Activated T-helper 17 cell treated with anti-CD3 and anti-CD28 coated beads, Interleukin-2, amount 50 U/mL, for 72 hours (primary cell): ENCODE measurements at regions not wholly inside any gene's neighbourhood (a gene's known extent, or its start where the extent isn't known, plus 50 kb on each side); places are given as distances from the start of the nearest gene placed in this dataset.
"Not testable (repeated sequence)": the region's sequence is repeated elsewhere in the genome, so short reads cannot be mapped to it uniquely, and the experiment has no call there.

Experiments used
- ATAC-seq: fragments of 150-1000 bp; cut with Tn5 transposase; replicated peaks from 2 replicates; pipeline ENCODE4 v1.10.0; 2021; ENCODE audit warnings: mild to moderate bottlenecking, moderate library complexity
- H3K27ac Mint-ChIP-seq: one replicate; pipeline ENCODE4 v1.8.0; 2022; ENCODE audit warnings: mixed read lengths
- H3K27me3 Mint-ChIP-seq: one replicate; pipeline ENCODE4 v1.8.0; 2022; ENCODE audit warnings: mixed read lengths
- H3K36me3 Mint-ChIP-seq: one replicate; pipeline ENCODE4 v1.8.0; 2022; ENCODE audit warnings: low read depth, mild to moderate bottlenecking, mixed read lengths
- H3K4me1 Mint-ChIP-seq: one replicate; pipeline ENCODE4 v1.8.0; 2022; ENCODE audit warnings: mixed read lengths
- H3K4me3 Mint-ChIP-seq: one replicate; pipeline ENCODE4 v1.8.0; 2022; ENCODE audit warnings: mild to moderate bottlenecking, mixed read lengths
- H3K9me3 Mint-ChIP-seq: one replicate; pipeline ENCODE4 v1.8.0; 2022; ENCODE audit warnings: mixed read lengths

- Mint-ChIP-seq H3K4me3 (no peak overlapping the region), H3K27me3 (no peaks in the 10 kb centered on the region), H3K27ac (no peak overlapping the region), H3K36me3 (no peaks in the 10 kb centered on the region), H3K4me1 (peaks cover 5% of the 10 kb centered on the region), H3K9me3 (peaks cover 5% of the 10 kb centered on the region)
- ATAC-seq: no peak
Measured at GRCh38 chr4:152190907-152191306, 345.0 kb downstream of the FBXW7 start.

GRCh38 chr4:152189451-152190179 lies 346.3 kb downstream of the FBXW7 start:
- Mint-ChIP-seq H3K9me3 (no peaks in the 10 kb centered on the region), H3K27ac (peak overlapping the region; percentile 32), H3K27me3 (no peaks in the 10 kb centered on the region), H3K4me1 (peaks cover 5% of the 10 kb centered on the region), H3K36me3 (no peaks in the 10 kb centered on the region), H3K4me3 (no peak overlapping the region)
- no peak for ATAC-seq

- Mint-ChIP-seq H3K27ac (no peak overlapping the region), H3K4me3 (no peak overlapping the region), H3K36me3 (no peaks in the 10 kb centered on the region), H3K9me3 (no peaks in the 10 kb centered on the region), H3K27me3 (no peaks in the 10 kb centered on the region), H3K4me1 (peaks cover 6% of the 10 kb centered on the region)
- ATAC-seq: no peak
Measured at GRCh38 chr4:152188801-152189200, 347.1 kb downstream of the FBXW7 start.

DNA sequence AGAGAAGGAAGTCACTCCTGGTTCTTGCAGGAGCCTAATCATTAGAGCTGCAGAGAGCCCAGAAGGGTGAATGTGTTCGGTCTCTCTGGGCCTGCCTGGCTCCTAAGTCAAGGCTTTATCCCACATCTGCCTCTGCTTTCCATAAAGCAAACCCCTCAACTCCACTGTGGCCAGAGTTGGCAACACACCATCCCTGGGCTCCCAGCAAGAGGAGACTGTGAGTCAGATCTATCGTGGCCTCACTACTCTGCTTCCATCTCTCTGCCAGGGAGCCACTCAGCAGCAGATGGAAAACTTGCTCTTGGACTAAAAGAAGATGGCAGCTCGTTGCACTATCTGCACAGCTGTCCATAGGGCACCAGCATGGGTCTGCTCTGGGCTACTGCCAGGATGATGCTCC lies 348.2 kb downstream of the FBXW7 start:
- peaks cover 9% of the 10 kb centered on the region for H3K4me1 Mint-ChIP-seq
- no peaks in the 10 kb centered on the region for H3K36me3 Mint-ChIP-seq
- no peaks in the 10 kb centered on the region for H3K27me3 Mint-ChIP-seq
- no peak for ATAC-seq
- no peak overlapping the region for H3K27ac Mint-ChIP-seq
- no peaks in the 10 kb centered on the region for H3K9me3 Mint-ChIP-seq
- H3K4me3 Mint-ChIP-seq: no peak overlapping the region

DNA sequence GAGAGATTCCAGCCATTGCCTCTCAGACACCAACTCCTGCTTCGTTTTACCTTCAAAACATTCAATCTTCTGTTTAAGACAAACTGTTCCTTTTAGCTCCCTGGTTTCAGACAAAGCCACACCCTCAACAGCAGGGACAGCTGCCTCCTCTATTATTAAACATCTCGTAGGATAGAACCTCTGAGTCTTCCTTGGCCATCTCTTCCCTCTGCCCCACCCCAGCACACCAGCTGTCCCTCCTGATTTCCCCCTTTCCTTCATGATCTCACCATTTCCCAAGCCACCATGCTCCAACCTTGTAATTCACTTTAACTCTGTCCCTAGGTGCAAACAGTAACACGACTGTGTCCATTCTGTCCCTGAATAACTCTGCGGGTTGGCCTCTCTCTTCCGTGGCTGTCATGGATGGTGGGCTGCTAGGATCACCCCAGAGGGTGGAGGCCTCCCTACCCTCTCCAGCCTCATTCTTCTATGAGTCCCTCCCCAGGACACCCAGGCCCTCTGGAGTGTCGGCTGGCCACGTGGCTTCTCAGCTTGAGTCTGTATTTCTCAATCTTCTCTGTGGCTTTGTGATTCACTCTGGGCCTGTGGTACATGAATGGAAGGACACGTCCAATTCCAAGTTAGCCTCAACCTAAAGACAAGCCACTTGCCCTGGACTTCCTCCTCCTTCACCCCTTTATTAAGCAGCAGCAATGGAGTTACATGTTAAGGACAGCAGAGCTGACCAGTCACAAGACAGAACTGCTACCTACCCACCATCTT lies 349.9 kb downstream of the FBXW7 start:
- H3K4me3 Mint-ChIP-seq: no peak overlapping the region
- peaks cover 9% of the 10 kb centered on the region for H3K4me1 Mint-ChIP-seq
- no peaks in the 10 kb centered on the region for H3K27me3 Mint-ChIP-seq
- no peaks in the 10 kb centered on the region for H3K9me3 Mint-ChIP-seq
- H3K27ac Mint-ChIP-seq: no peak overlapping the region
- no peak for ATAC-seq
- no peaks in the 10 kb centered on the region for H3K36me3 Mint-ChIP-seq

DNA sequence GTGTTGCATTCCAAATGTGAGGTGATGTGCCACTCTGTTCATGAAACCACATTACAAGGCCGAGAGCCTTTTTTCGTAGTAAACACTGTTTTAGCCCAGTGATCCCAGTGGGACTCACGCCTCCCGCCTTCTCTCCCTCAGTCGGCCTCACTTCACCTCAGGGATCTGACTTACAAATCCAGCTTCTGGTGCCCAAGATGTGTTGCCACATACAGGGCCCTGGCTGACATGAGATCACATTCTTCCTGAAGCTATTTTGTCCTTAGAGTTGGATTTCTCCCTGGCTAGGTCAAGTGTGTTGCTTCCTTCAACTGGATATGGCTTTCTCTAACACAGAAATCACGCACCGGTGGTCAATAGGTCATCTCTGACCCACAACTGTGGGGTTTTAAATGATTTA lies 354.7 kb downstream of the FBXW7 start:
- Mint-ChIP-seq H3K27ac (no peak overlapping the region), H3K27me3 (no peaks in the 10 kb centered on the region), H3K4me1 (peaks cover 4% of the 10 kb centered on the region), H3K4me3 (no peak overlapping the region), H3K36me3 (no peaks in the 10 kb centered on the region), H3K9me3 (no peaks in the 10 kb centered on the region)
- no peak for ATAC-seq

DNA sequence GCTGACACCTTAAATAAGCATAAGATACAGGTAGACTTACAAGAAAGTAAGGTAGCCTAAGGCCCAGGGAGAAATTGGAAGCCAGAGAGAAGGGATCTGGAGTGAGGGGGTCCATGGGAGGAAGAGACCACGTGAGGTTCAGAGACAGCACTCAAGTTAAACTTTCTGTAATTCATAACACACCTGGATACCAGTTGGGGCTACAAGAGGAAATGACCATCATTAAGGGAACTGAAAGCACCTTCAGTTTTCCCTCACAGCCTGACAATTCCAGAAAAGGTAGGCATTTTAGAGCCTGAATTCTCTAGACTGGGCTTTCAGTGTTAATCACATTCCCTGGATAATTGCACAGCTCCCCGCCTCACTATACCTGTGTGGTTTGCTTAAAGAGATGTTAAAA lies 355.5 kb downstream of the FBXW7 start:
- no peak for ATAC-seq
- H3K9me3 Mint-ChIP-seq: no peaks in the 10 kb centered on the region
- no peak overlapping the region for H3K27ac Mint-ChIP-seq
- H3K36me3 Mint-ChIP-seq: no peaks in the 10 kb centered on the region
- no peaks in the 10 kb centered on the region for H3K27me3 Mint-ChIP-seq
- H3K4me3 Mint-ChIP-seq: no peak overlapping the region
- H3K4me1 Mint-ChIP-seq: peaks cover 4% of the 10 kb centered on the region

DNA sequence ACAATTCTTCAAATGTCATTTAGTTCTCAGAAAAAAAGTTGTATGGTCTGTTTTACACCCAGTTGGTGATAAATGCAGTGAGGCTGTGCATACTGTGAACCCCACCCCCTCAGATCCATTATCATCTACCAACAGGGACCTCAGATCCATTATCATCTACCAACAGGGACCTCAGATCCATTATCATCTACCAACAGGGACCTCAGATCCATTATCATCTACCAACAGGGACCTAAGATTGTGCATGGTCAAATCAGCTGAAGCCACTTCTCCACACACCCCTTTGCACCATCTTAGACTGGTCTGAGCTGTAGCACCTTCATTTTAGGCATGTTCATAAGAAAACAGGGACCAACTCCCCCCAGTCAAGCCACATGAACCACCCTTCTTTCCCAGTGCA lies 358.4 kb downstream of the FBXW7 start:
- H3K27me3 Mint-ChIP-seq, H3K9me3 Mint-ChIP-seq, H3K27ac Mint-ChIP-seq, ATAC-seq, H3K4me3 Mint-ChIP-seq, H3K36me3 Mint-ChIP-seq, H3K4me1 Mint-ChIP-seq: not testable (repeated sequence)

GRCh38 chr4:152176627-152177214 lies 359.2 kb downstream of the FBXW7 start:
- Mint-ChIP-seq H3K27me3 (no peaks in the 10 kb centered on the region), H3K9me3 (no peaks in the 10 kb centered on the region), H3K4me1 (no peaks in the 10 kb centered on the region), H3K36me3 (no peaks in the 10 kb centered on the region), H3K4me3 (no peak overlapping the region), H3K27ac (no peak overlapping the region)
- ATAC-seq: no peak

DNA sequence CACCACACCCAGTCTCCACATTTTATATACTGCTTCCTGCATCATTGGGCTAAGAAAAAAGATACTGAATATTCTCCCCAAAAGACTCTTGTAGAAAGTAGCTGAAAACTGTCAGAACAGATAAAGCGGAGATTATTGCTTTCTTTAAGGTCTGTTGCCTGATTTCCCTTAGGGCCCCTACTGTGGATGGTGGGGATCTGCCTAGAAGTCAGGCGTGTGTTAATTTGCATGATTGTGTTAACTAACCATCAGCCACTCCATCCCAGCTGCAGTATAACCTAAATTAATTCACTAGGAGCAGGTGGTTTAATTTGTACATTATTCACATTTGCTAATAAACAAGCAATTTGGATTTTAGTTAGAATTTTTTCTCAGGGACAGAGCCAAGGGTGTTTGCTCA lies 360.3 kb downstream of the FBXW7 start:
- H3K4me3 Mint-ChIP-seq: no peak overlapping the region
- no peaks in the 10 kb centered on the region for H3K4me1 Mint-ChIP-seq
- no peaks in the 10 kb centered on the region for H3K9me3 Mint-ChIP-seq
- no peak overlapping the region for H3K27ac Mint-ChIP-seq
- no peak for ATAC-seq
- H3K36me3 Mint-ChIP-seq: no peaks in the 10 kb centered on the region
- no peaks in the 10 kb centered on the region for H3K27me3 Mint-ChIP-seq

DNA sequence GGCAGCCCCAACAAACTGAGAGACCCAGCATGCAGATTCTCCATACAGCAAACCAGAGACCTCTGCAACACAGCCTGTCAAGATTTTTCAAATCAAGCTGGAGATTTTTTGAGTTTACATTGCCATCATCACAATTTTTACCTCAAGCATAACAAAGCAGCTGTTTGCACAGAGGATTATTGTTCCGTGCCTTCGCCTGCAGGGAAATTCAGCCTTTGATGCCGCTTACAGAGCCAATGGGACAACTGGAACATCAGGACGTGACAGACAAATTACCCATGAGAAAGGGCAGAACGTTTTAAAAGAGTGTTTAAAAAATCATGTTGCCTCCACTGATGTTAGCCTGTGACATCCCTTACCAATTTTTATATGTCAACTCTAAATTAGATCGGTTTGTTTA lies 363.7 kb downstream of the FBXW7 start:
- H3K9me3 Mint-ChIP-seq: no peaks in the 10 kb centered on the region
- no peak overlapping the region for H3K27ac Mint-ChIP-seq
- no peaks in the 10 kb centered on the region for H3K27me3 Mint-ChIP-seq
- H3K4me3 Mint-ChIP-seq: no peak overlapping the region
- peaks cover 6% of the 10 kb centered on the region for H3K4me1 Mint-ChIP-seq
- no peaks in the 10 kb centered on the region for H3K36me3 Mint-ChIP-seq
- ATAC-seq: no peak

- no peak for ATAC-seq
- H3K4me1 Mint-ChIP-seq: peaks cover 6% of the 10 kb centered on the region
- H3K36me3 Mint-ChIP-seq: no peaks in the 10 kb centered on the region
- H3K27me3 Mint-ChIP-seq: no peaks in the 10 kb centered on the region
- no peaks in the 10 kb centered on the region for H3K9me3 Mint-ChIP-seq
- H3K27ac Mint-ChIP-seq: no peak overlapping the region
- no peak overlapping the region for H3K4me3 Mint-ChIP-seq
Measured at GRCh38 chr4:152171556-152171955, 364.3 kb downstream of the FBXW7 start.

- no peak for ATAC-seq
- no peak overlapping the region for H3K4me3 Mint-ChIP-seq
- no peaks in the 10 kb centered on the region for H3K9me3 Mint-ChIP-seq
- H3K36me3 Mint-ChIP-seq: no peaks in the 10 kb centered on the region
- H3K4me1 Mint-ChIP-seq: peaks cover 6% of the 10 kb centered on the region
- no peaks in the 10 kb centered on the region for H3K27me3 Mint-ChIP-seq
- H3K27ac Mint-ChIP-seq: no peak overlapping the region
Measured at GRCh38 chr4:152169683-152170082, 366.2 kb downstream of the FBXW7 start.

- Mint-ChIP-seq H3K9me3 (no peaks in the 10 kb centered on the region), H3K27ac (no peak overlapping the region), H3K27me3 (no peaks in the 10 kb centered on the region), H3K36me3 (no peaks in the 10 kb centered on the region), H3K4me1 (peaks cover 6% of the 10 kb centered on the region), H3K4me3 (no peak overlapping the region)
- no peak for ATAC-seq
Measured at GRCh38 chr4:152168987-152169616, 366.8 kb downstream of the FBXW7 start.

DNA sequence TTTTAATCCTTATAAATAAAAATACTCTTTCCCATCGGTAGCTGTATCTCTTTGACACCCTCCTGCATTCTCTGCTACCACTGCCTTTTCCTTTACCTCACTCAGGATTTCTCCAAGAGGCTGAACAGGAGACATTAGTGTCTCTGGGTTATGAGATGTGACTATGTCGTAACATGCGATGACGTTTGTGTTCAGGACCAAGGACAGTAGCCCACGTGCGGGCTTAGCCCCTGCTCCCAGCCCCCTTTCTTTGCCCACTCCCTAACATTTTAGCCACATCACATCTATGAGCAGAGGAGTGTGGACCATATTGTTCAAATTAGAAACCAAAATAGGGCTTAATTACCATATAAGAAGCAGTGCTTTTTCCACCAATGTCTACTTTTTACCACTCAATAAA lies 369.3 kb downstream of the FBXW7 start:
- Mint-ChIP-seq H3K9me3 (no peaks in the 10 kb centered on the region), H3K27ac (no peak overlapping the region), H3K4me3 (no peak overlapping the region), H3K27me3 (no peaks in the 10 kb centered on the region), H3K4me1 (peaks cover 6% of the 10 kb centered on the region), H3K36me3 (no peaks in the 10 kb centered on the region)
- ATAC-seq: no peak
